ENCODE measurements at regions not wholly inside any gene's neighbourhood (a gene's known extent, or its start where the extent isn't known, plus 50 kb on each side); places are given as distances from the start of the nearest gene placed in this dataset.

- no peak for DNase-seq
- Mint-ChIP-seq H3K4me1 (ENCODE audit: low read depth) (no peaks in the 10 kb centered on the region), H3K36me3 (ENCODE audit: low read depth) (no peaks in the 10 kb centered on the region), H3K27ac (no peak overlapping the region), H3K9me3 (peaks cover 4% of the 10 kb centered on the region; the same call in 1 of the 2 replicates), H3K4me3 (no peak overlapping the region), H3K27me3 (ENCODE audit: insufficient read depth) (no peaks in the 10 kb centered on the region; the same call in 1 of the 2 replicates)
- TF ChIP-seq CTCF (IDR thresholded peaks at IDR 0.05) = no peak
Measured at GRCh38 chr2:60283626-60284025, 269.8 kb downstream of the BCL11A start.

GRCh38 chr2:60282886-60283285 is 270.6 kb downstream of the BCL11A start:
- no peak for DNase-seq

GRCh38 chr2:60281730-60282129 is 271.7 kb downstream of the BCL11A start:
- DNase-seq = no peak
- no peak overlapping the region for H3K27ac Mint-ChIP-seq
- H3K4me3 Mint-ChIP-seq = no peak overlapping the region
- TF ChIP-seq CTCF (IDR thresholded peaks at IDR 0.05) = no peak
- no peaks in the 10 kb centered on the region; the same call in 1 of the 2 replicates for H3K27me3 Mint-ChIP-seq (ENCODE audit: insufficient read depth)
- H3K36me3 Mint-ChIP-seq (ENCODE audit: low read depth) = no peaks in the 10 kb centered on the region
- 0 out of 2 replicates have a peak, but pooled peaks cover 4% of the 10 kb centered on the region for H3K9me3 Mint-ChIP-seq
- no peaks in the 10 kb centered on the region for H3K4me1 Mint-ChIP-seq (ENCODE audit: low read depth)

More at GRCh38 chr2:60282886-60283285, 270.6 kb downstream of the BCL11A start:
- H3K9me3 Mint-ChIP-seq = peaks cover 4% of the 10 kb centered on the region; the same call in 1 of the 2 replicates
- no peaks in the 10 kb centered on the region for H3K36me3 Mint-ChIP-seq (ENCODE audit: low read depth)
- no peaks in the 10 kb centered on the region; the same call in 1 of the 2 replicates for H3K27me3 Mint-ChIP-seq (ENCODE audit: insufficient read depth)
- no peak overlapping the region for H3K4me3 Mint-ChIP-seq
- no peak for TF ChIP-seq CTCF (IDR thresholded peaks at IDR 0.05)
- no peak overlapping the region for H3K27ac Mint-ChIP-seq
- H3K4me1 Mint-ChIP-seq (ENCODE audit: low read depth) = no peaks in the 10 kb centered on the region

GRCh38 chr2:60280238-60280637 is 273.2 kb downstream of the BCL11A start:
- DNase-seq = no peak
- H3K27ac Mint-ChIP-seq = no peak overlapping the region

GRCh38 chr2:60278906-60279305 is 274.5 kb downstream of the BCL11A start:
- H3K4me1 Mint-ChIP-seq (ENCODE audit: low read depth) = no peaks in the 10 kb centered on the region
- no peaks in the 10 kb centered on the region for H3K27me3 Mint-ChIP-seq (ENCODE audit: insufficient read depth)
- H3K9me3 Mint-ChIP-seq = peaks cover 10% of the 10 kb centered on the region; the same call in 1 of the 2 replicates
- no peak for DNase-seq
- no peak overlapping the region for H3K27ac Mint-ChIP-seq
- TF ChIP-seq CTCF (IDR thresholded peaks at IDR 0.05) = no peak
- H3K36me3 Mint-ChIP-seq (ENCODE audit: low read depth) = no peaks in the 10 kb centered on the region
- no peak overlapping the region for H3K4me3 Mint-ChIP-seq

More at GRCh38 chr2:60280238-60280637, 273.2 kb downstream of the BCL11A start:
- no peak for TF ChIP-seq CTCF (IDR thresholded peaks at IDR 0.05)
- Mint-ChIP-seq H3K27me3 (ENCODE audit: insufficient read depth) (no peaks in the 10 kb centered on the region), H3K36me3 (ENCODE audit: low read depth) (no peaks in the 10 kb centered on the region), H3K4me3 (no peak overlapping the region), H3K9me3 (peaks cover 10% of the 10 kb centered on the region; the same call in 1 of the 2 replicates), H3K4me1 (ENCODE audit: low read depth) (no peaks in the 10 kb centered on the region)

- H3K4me1 Mint-ChIP-seq (ENCODE audit: low read depth) = no peaks in the 10 kb centered on the region
- peaks cover 10% of the 10 kb centered on the region; the same call in 1 of the 2 replicates for H3K9me3 Mint-ChIP-seq
- TF ChIP-seq CTCF (IDR thresholded peaks at IDR 0.05) = no peak
- no peak for DNase-seq
- no peak overlapping the region for H3K27ac Mint-ChIP-seq
- no peaks in the 10 kb centered on the region for H3K27me3 Mint-ChIP-seq (ENCODE audit: insufficient read depth)
- H3K36me3 Mint-ChIP-seq (ENCODE audit: low read depth) = no peaks in the 10 kb centered on the region
- H3K4me3 Mint-ChIP-seq = no peak overlapping the region
Measured at GRCh38 chr2:60275958-60276357, 277.5 kb downstream of the BCL11A start.

All from HFFc6 (cell line).